GM19397 (cell line): ENCODE measurements at regions not wholly inside any gene's neighbourhood (a gene's known extent, or its start where the extent isn't known, plus 50 kb on each side); places are given as distances from the start of the nearest gene placed in this dataset.

Experiments
- ATAC-seq: cut with Tn5 transposase; IDR thresholded peaks from one replicate; pipeline ENCODE4 v1.9.1; 2021; ENCODE audit warnings: mild to moderate bottlenecking, moderate library complexity; ENCODE audit not compliant: unreplicated experiment

DNA sequence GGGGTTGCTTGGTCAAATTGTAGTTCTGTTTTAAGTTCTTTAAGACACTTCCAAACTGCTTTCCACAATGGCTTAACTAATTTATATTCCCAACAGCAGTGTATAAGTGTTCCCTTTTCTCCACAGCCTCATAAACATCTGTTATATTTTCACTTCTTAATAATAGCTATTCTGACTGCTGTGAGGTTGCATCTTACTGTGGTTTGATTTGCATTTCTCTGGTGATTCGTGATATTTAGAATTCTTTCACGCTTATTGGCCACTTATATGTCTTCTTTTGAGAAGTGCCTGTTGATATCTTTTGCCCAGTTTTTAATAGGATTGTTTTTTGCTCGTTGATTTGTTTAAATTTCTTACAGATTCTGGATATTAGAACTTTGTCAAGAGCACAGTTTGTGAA, 278.6 kb upstream of the ITM2A start:
- ATAC-seq, result no peak

DNA sequence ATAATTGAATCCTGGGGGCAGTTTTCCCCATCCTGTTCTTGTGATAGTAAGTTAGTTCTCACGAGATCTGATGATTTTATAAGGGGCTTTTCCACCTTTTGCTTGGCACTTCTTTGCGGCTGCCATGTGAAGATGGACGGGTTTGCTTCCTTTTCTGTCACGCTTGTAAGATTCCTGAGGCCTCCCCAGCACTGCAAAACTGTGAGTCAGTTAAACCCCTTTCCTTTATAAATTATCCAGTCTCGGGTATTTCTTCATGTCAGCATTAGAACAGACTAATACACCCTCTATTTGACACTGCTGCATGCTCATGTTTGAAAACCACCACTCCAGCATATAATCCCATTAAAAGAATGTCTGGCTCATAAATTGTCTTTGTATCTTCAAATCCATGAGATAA, 264.4 kb upstream of the ITM2A start:
- no peak for ATAC-seq

- peak; percentile 80 for ATAC-seq
Measured at GRCh38 chrX:79630033-79631009, 263.2 kb upstream of the ITM2A start.

- ATAC-seq, result no peak
Measured at GRCh38 chrX:79623098-79623762, 256.1 kb upstream of the ITM2A start.

- ATAC-seq, result no peak
Measured at GRCh38 chrX:79618280-79618679, 251.1 kb upstream of the ITM2A start.

- ATAC-seq, result no peak
Measured at GRCh38 chrX:79604364-79604763, 237.2 kb upstream of the ITM2A start.

- ATAC-seq, result no peak
Measured at GRCh38 chrX:79601341-79602131, 234.4 kb upstream of the ITM2A start.

GRCh38 chrX:79592259-79592658, 225.1 kb upstream of the ITM2A start:
- no peak for ATAC-seq

GRCh38 chrX:79588233-79588632, 221.1 kb upstream of the ITM2A start:
- no peak for ATAC-seq

- ATAC-seq, result no peak
Measured at GRCh38 chrX:79573760-79574159, 206.6 kb upstream of the ITM2A start.

DNA sequence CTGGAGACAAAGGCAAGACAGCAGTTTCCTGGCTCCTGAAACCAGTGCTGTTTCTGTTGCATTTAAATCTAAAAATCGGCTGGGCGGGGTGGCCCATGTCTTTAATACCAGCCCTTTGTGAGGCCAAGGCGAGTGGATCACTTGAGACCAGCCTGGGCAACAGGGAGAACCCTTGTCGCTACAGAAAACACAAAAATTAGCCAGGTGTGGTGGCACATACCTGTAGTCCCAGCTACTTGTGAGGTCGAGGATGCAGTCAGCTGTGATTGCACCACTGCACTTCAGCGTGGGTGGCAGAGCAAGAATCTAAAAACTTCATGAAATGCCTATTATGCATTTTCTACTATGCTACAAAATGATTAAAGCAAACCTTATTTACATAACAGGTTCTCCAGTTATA, 205.4 kb upstream of the ITM2A start:
- no peak for ATAC-seq

DNA sequence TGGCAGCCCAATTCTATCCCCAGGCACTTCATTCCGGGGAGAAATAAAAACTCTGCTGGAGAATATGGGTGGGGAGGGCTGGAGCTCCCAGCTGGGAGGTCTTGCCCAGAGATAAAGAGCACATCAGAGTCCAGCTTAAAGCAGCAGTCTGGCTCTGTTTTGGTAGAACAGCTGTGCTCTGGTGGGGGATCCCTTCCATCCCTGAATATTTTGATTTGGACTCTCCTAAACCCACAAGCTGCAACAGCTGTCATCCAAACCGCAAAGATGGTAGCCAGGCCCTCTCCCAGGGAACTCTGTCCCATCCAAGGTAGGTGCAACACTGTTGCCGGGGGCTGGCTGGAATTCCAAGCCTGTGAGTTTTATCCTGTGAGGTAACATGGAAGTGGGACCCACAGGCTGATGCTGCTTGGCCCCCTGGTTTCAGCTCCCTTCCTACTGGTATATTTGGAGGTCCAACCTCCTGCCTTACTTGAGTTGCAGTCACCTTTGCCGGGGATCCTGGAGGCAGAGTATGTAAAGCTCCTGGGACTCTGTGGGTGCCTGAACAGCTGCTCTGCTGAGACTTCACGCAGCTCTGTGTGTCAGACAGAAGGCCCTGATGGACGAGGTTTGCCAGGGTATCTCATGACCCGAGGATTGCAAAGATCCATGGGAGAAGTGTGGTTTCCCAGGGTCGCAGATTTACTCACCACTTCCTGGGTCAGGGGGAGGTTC, 203.5 kb upstream of the ITM2A start:
- no peak for ATAC-seq

DNA sequence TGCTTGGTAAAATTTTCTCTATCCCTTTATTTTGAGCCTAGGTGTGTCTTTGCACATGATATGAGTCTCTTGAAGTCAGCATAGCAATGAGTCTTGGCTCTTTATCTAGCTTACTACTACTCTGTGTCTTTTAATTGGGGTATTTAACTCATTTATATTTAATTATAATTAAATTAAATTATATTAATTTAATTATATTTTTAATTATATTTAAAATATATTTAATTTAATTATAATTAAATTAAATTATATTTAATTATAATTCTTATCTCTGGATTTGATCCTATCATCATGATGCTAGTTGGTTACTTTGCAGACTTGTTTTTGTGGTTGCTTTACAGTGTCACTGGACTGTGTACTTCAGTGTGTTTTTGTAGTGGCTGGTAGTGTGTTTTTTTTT, 201.2 kb upstream of the ITM2A start:
- no peak for ATAC-seq

GRCh38 chrX:79564362-79564761, 197.2 kb upstream of the ITM2A start:
- ATAC-seq, result no peak

DNA sequence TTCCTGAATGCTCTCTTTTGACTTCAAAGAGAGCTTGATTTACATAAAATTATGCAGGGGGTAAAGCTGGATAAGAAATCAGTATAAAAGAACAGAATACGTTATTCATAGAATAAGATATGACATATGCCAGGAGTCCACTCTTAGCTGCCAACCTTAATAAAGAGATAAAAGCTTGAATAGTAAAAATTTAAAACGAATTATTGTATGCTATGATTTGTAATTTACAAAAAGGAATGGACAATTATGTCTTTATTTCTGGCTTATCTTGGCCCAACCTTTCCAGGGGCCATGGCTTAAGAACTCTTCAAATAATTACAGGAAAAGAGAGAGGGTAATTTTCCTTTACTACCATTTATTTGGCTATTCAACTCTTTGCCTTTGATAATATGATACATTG, 192.2 kb upstream of the ITM2A start:
- ATAC-seq, result no peak

GRCh38 chrX:79557212-79557611, 190.1 kb upstream of the ITM2A start:
- ATAC-seq, result no peak

GRCh38 chrX:79556800-79557199, 189.7 kb upstream of the ITM2A start:
- no peak for ATAC-seq

DNA sequence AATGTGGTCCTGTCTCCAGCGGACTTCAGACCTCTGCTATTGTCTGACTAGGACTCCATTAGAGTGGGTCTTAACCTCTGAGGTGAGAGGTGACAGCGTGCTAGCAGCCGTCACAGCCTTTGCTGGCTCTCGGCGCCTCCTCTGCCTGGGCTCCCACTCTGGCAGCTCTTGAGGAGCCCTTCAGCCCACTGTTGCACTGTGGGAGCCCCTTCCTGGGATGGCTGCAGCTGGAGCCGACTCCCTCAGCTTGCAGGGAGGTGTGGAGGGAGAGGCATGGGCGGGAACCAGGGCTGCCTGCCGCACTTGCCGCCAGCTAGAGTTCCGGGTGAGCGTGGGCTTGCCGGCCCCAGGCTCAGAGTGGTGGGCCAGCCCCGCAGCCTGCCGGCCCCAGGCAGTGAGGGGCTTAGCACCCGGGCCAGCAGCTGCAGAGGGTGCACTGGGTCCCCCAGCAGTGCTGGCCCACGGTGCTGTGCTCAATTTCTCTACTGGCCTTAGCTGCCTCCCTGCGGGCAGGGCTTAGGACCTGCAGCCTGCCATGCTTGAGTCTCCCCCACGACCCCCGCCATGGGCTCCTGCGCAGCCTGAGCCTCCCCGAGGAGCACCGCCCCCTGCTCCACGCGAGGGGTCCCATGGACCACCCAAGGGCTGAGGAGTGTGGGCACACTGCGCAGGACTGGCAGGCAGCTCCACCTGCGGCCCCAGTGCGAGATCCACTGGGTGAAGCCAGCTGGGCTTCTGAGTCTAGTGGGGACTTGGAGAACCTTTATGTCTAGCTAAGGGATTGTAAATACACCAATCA, 163.4 kb upstream of the ITM2A start:
- no peak for ATAC-seq

DNA sequence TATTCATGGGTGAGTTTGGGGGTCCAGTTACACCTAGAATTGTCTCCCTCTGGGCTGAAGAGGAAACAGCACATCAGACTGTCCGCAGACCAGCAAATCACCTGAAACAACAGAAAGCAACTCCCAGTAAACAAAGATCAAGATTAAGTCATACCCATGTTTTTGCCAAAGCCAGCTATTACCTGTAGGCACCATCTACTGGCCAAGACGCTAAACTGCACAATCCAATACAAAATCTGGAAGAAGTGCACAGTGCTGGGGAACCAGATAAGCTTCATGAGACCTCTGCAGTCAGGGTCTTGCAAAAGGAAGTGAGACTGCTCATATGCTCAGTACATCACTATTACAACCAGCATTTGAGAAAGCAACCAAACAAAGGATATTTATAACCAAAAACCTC, 157.5 kb upstream of the ITM2A start:
- no peak for ATAC-seq

DNA sequence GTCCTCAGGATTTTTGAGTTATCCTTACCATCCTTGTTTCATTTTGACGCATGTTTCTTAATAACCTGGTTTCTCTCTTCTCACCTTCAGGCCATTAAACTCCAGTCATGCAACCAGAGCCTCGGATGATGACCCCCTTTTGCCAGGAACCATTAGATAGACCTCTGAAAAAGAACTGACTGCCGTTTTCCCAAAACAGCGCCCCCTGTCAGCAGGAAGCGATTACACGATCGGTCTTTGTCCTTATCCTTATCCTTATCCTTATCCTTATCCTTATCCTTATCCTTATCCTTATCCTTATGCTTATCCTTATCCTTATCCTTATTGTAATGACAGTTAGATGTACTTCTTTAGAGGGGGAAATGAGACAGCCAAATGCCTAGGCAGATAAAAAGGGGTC, 148.4 kb upstream of the ITM2A start:
- ATAC-seq, result no peak
